H1 (cell line): ENCODE measurements at regions not wholly inside any gene's neighbourhood (a gene's known extent, or its start where the extent isn't known, plus 50 kb on each side); places are given as distances from the start of the nearest gene placed in this dataset.

Experiments
- CBX5 ChIP-seq: fragments of 300-800, 300-1000 bp; sonication (generic); IDR thresholded peaks from 2 replicates; pipeline ENCODE4 v1.7.1; 2016; ENCODE audit warnings: antibody characterized with exemption, low read length, low read depth
- POLR2AphosphoS5 ChIP-seq: IDR thresholded peaks from 2 replicates; pipeline ENCODE4 v1.6.1; 2011; ENCODE audit warnings: low read depth, low read length
- SP2 ChIP-seq: IDR thresholded peaks from 2 replicates; pipeline ENCODE4 v1.6.1; 2012; ENCODE audit warnings: mild to moderate bottlenecking, low read length, inconsistent platforms

DNA sequence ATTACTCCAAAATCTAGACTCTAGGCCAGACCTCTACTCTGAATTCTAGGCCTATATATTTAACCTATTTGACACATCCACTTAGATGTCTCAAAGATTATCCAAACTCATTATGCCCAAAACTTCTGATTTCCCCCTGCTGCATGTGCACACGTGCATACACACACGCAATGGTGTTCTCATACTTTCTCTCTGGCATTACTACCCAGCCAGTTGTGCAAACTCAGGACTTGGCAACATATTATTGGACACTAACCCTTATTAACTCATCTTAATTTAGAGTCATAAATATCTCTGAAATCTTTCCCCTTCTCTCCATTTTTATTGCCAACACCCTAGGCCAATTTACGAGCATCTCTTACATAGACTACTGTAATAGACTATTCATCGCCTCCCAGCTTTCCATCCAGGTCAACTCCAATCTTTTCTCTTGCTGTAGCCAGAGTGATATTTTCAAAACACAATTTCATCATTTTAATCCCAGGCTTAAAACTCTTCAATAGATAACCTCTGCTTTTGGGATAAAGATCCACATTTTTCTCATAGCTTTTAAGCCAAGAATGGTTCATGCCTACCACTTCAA lies 141.2 kb upstream of the VLDLR start (continued):
- TF ChIP-seq SP2: no peak
- no peak for TF ChIP-seq CBX5
- TF ChIP-seq POLR2AphosphoS5: no peak
